ENCODE measurements at regions not wholly inside any gene's neighbourhood (a gene's known extent, or its start where the extent isn't known, plus 50 kb on each side); places are given as distances from the start of the nearest gene placed in this dataset.

DNA sequence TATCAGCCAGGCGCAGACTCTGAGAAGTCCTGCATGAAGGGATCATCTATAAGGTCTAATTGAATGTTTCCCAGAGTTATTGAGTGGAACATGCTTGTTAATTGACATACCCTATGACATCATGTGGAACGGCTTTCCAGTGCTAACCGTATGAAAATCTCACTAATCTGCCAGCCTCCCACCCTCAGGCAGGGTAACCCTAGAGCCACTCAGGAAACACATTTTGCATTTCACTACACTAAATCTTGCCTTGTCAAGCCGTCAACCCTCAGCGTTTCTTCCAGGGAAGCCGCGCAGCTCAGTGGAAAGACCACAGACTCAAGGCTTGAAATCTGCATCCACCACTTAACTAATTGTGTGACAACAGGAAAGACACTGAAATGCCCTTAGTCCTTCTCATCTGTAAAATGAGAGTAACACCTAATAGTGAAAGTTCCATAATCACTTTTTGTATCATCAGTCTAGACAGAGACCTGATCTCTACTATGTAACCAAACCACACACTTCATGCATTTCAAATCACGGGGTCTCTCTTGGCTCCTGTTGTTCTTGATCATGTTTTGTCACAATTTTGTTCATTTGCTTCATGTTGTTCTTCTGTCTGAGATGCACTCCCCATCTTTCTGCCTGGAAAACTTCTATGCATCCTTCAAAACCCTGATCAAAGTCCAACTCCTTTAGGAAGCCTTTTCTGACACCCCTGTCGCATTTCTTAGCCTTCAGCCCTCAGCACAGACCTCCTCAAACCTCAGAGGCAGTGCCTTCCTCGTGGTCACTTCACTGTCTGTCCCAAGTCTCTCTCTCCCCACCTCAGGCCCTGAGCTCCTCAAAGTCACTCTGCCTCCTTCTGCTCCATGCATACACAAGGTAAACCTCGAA, 246.5 kb downstream of the TOMM20 start:
- TF ChIP-seq, protein P1, sequence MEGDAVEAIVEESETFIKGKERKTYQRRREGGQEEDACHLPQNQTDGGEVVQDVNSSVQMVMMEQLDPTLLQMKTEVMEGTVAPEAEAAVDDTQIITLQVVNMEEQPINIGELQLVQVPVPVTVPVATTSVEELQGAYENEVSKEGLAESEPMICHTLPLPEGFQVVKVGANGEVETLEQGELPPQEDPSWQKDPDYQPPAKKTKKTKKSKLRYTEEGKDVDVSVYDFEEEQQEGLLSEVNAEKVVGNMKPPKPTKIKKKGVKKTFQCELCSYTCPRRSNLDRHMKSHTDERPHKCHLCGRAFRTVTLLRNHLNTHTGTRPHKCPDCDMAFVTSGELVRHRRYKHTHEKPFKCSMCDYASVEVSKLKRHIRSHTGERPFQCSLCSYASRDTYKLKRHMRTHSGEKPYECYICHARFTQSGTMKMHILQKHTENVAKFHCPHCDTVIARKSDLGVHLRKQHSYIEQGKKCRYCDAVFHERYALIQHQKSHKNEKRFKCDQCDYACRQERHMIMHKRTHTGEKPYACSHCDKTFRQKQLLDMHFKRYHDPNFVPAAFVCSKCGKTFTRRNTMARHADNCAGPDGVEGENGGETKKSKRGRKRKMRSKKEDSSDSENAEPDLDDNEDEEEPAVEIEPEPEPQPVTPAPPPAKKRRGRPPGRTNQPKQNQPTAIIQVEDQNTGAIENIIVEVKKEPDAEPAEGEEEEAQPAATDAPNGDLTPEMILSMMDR (IDR thresholded peaks at IDR 0.05), result no peak
- no peak for TF ChIP-seq EZH2 (IDR thresholded peaks at IDR 0.05; ENCODE audit: borderline replicate concordance, insufficient read depth, low read depth, low read length, poor library complexity, severe bottlenecking)
